Smooth muscle cell (in vitro differentiated cells): ENCODE measurements at regions not wholly inside any gene's neighbourhood (a gene's known extent, or its start where the extent isn't known, plus 50 kb on each side); places are given as distances from the start of the nearest gene placed in this dataset.

Experiments used
- DNase-seq: peaks from one replicate; lab custom pipeline; 2025; ENCODE audit not compliant: unreplicated experiment; lab: John Stamatoyannopoulos, UW
- H2AFZ ChIP-seq: fragments of 200-600 bp; sonication (generic); 2 replicates; pipeline ENCODE4 v1.6.0; 2016; ENCODE audit warnings: antibody characterized with exemption, low read depth, mild to moderate bottlenecking
- H3F3A ChIP-seq: fragments of 200-600 bp; sonication (generic); 2 replicates; pipeline ENCODE4 v1.6.0; 2017; ENCODE audit warnings: antibody characterized with exemption, low read depth
- H3K27ac ChIP-seq: fragments of 200-600 bp; sonication (generic); 2 replicates; pipeline ENCODE4 v1.5.1; 2016; ENCODE audit warnings: low read depth, mild to moderate bottlenecking
- H3K27me3 ChIP-seq: fragments of 200-600 bp; sonication (generic); 2 replicates; pipeline ENCODE4 v1.6.1; 2016; ENCODE audit warnings: low read depth, mild to moderate bottlenecking
- H3K36me3 ChIP-seq: fragments of 200-600 bp; sonication (generic); 2 replicates; pipeline ENCODE4 v1.5.1; 2016; ENCODE audit warnings: low read depth
- H3K4me1 ChIP-seq: fragments of 200-600 bp; sonication (generic); 2 replicates; pipeline ENCODE4 v1.5.1; 2016; ENCODE audit warnings: low read depth
- H3K4me2 ChIP-seq: fragments of 200-600 bp; sonication (generic); 2 replicates; pipeline ENCODE4 v1.6.0; 2016; ENCODE audit warnings: mild to moderate bottlenecking
- H3K4me3 ChIP-seq: fragments of 200-600 bp; sonication (generic); 2 replicates; pipeline ENCODE4 v1.5.1; 2016; ENCODE audit warnings: mild to moderate bottlenecking
- H3K79me2 ChIP-seq: fragments of 200-600 bp; sonication (generic); 2 replicates; pipeline ENCODE4 v1.6.0; 2016; ENCODE audit warnings: low read depth, mild to moderate bottlenecking
- H3K9ac ChIP-seq: fragments of 200-600 bp; sonication (generic); 2 replicates; pipeline ENCODE4 v1.6.0; 2016; ENCODE audit warnings: low read depth
- H3K9me3 ChIP-seq: fragments of 200-600 bp; sonication (generic); replicated peaks from 2 replicates; pipeline ENCODE4 v1.5.1; 2016; ENCODE audit warnings: low read depth
- H4K20me1 ChIP-seq: fragments of 200-600 bp; sonication (generic); 2 replicates; pipeline ENCODE4 v1.6.0; 2016; ENCODE audit warnings: low read depth
- WGBS: methylation state at CpG from one replicate; pipeline ENCODE4 v1.1.7; 2016; ENCODE audit warnings: low lambda C conversion rate; 5-methylcytosine and 5-hydroxymethylcytosine counted together
- TF ChIP-seq, protein P1 (sequence below): fragments of 200-600 bp; sonication (generic); IDR thresholded peaks from 2 replicates; pipeline ENCODE4 v1.5.1; 2017; ENCODE audit warnings: borderline replicate concordance, mild to moderate bottlenecking, antibody characterized with exemption; ENCODE audit not compliant: insufficient read depth, poor library complexity, severe bottlenecking

- no peak overlapping the region for H2AFZ ChIP-seq
- H3K4me3 ChIP-seq = no peak overlapping the region
- no peaks in the 10 kb centered on the region for H3F3A ChIP-seq
- H3K9ac ChIP-seq = no peak overlapping the region
- H3K27me3 ChIP-seq = peaks cover 51% of the 10 kb centered on the region
- no peaks in the 10 kb centered on the region for H4K20me1 ChIP-seq
- H3K4me2 ChIP-seq = no peak overlapping the region
- no peak overlapping the region for H3K27ac ChIP-seq
- H3K9me3 ChIP-seq = no peaks in the 10 kb centered on the region
- no peaks in the 10 kb centered on the region for H3K4me1 ChIP-seq
- no peaks in the 10 kb centered on the region for H3K79me2 ChIP-seq
- WGBS = 37% methylated on average over 17 of the region's 17 CpGs
- DNase-seq = no peak
- no peaks in the 10 kb centered on the region for H3K36me3 ChIP-seq
- TF ChIP-seq, protein P1, sequence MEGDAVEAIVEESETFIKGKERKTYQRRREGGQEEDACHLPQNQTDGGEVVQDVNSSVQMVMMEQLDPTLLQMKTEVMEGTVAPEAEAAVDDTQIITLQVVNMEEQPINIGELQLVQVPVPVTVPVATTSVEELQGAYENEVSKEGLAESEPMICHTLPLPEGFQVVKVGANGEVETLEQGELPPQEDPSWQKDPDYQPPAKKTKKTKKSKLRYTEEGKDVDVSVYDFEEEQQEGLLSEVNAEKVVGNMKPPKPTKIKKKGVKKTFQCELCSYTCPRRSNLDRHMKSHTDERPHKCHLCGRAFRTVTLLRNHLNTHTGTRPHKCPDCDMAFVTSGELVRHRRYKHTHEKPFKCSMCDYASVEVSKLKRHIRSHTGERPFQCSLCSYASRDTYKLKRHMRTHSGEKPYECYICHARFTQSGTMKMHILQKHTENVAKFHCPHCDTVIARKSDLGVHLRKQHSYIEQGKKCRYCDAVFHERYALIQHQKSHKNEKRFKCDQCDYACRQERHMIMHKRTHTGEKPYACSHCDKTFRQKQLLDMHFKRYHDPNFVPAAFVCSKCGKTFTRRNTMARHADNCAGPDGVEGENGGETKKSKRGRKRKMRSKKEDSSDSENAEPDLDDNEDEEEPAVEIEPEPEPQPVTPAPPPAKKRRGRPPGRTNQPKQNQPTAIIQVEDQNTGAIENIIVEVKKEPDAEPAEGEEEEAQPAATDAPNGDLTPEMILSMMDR = no peak
Measured at GRCh38 chr12:114186241-114187002, 219.5 kb downstream of the TBX5 start.

GRCh38 chr12:114185036-114185435 lies 218.9 kb upstream of the RBM19 start:
- Histone ChIP-seq H3K9ac (no peak overlapping the region), H3K79me2 (no peaks in the 10 kb centered on the region), H4K20me1 (no peaks in the 10 kb centered on the region), H3K4me1 (no peaks in the 10 kb centered on the region), H3F3A (no peaks in the 10 kb centered on the region), H3K4me2 (no peak overlapping the region), H3K4me3 (no peak overlapping the region), H3K27ac (no peak overlapping the region), H3K9me3 (no peaks in the 10 kb centered on the region), H2AFZ (no peak overlapping the region), H3K36me3 (no peaks in the 10 kb centered on the region), H3K27me3 (peaks cover 64% of the 10 kb centered on the region)
- no peak for DNase-seq
- TF ChIP-seq, protein P1 = no peak
- WGBS = 85% methylated on average over 5 of the region's 5 CpGs

- TF ChIP-seq, protein P1 = no peak
- DNase-seq = no peak
- 93% methylated on average over 1 of the region's 1 CpG for WGBS
- Histone ChIP-seq H3K4me1 (no peaks in the 10 kb centered on the region), H2AFZ (no peak overlapping the region), H3K9me3 (no peaks in the 10 kb centered on the region), H3K36me3 (no peaks in the 10 kb centered on the region), H4K20me1 (no peaks in the 10 kb centered on the region), H3K79me2 (no peaks in the 10 kb centered on the region), H3K27ac (no peak overlapping the region), H3K27me3 (peaks cover 39% of the 10 kb centered on the region), H3K4me2 (no peak overlapping the region), H3K9ac (no peak overlapping the region), H3K4me3 (no peak overlapping the region), H3F3A (no peaks in the 10 kb centered on the region)
Measured at GRCh38 chr12:114174326-114174725, 208.2 kb upstream of the RBM19 start.

DNA sequence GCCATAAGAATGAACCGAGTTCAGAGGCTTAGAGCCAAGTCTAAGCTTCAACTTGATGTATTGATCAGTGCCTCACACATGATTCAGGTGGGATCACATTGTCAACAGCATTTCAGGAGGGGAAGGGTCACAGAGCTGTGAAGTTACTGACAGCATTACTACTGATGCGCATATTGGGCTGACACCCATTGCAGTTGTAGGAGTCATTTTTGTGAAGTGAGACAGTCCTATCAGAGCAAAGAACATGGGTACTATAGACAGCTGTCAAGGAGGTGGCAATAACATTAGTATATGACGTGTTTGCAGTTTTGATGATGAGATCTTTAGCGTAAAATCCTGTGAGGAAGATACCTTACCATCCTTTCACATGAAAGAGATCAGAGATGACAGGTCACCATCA lies 206.0 kb upstream of the RBM19 start:
- TF ChIP-seq, protein P1 = no peak
- H3K9ac ChIP-seq = no peak overlapping the region
- H3K4me3 ChIP-seq = no peak overlapping the region
- H3F3A ChIP-seq = no peaks in the 10 kb centered on the region
- no peak overlapping the region for H3K27ac ChIP-seq
- H2AFZ ChIP-seq = no peak overlapping the region
- no peak overlapping the region for H3K4me2 ChIP-seq
- no peak for DNase-seq
- no peaks in the 10 kb centered on the region for H3K9me3 ChIP-seq
- H3K4me1 ChIP-seq = no peaks in the 10 kb centered on the region
- H3K36me3 ChIP-seq = no peaks in the 10 kb centered on the region
- no peaks in the 10 kb centered on the region for H4K20me1 ChIP-seq
- no peaks in the 10 kb centered on the region for H3K79me2 ChIP-seq
- 91% methylated on average over 4 of the region's 4 CpGs for WGBS
- H3K27me3 ChIP-seq = peaks cover 41% of the 10 kb centered on the region
